H9 (cell line): ENCODE measurements at regions not wholly inside any gene's neighbourhood (a gene's known extent, or its start where the extent isn't known, plus 50 kb on each side); places are given as distances from the start of the nearest gene placed in this dataset.

Experiments used
- DNase-seq: peaks from one replicate; pipeline ENCODE4 v3.0.0-alpha.2; 2017
- H2AFZ ChIP-seq: one replicate; pipeline ENCODE4 v1.6.1; 2013; ENCODE audit warnings: mild to moderate bottlenecking, low read length, control low read depth, moderate library complexity
- H2AK5ac ChIP-seq: 2 replicates; pipeline ENCODE4 v1.6.1; 2013; ENCODE audit warnings: low read length, control low read depth, mixed read lengths; ENCODE audit not compliant: insufficient read length
- H2BK120ac ChIP-seq: one replicate; pipeline ENCODE4 v1.6.1; 2013; ENCODE audit warnings: low read depth, mild to moderate bottlenecking, low read length, control low read depth, inconsistent platforms; ENCODE audit not compliant: poor library complexity, severe bottlenecking
- H2BK12ac ChIP-seq: 2 replicates; pipeline ENCODE4 v1.6.1; 2013; ENCODE audit warnings: low read length, control low read depth, mixed read lengths, low read depth; ENCODE audit not compliant: insufficient read length
- H2BK15ac ChIP-seq: 2 replicates; pipeline ENCODE4 v1.6.1; 2013; ENCODE audit warnings: low read depth, low read length, control low read depth
- H2BK20ac ChIP-seq: one replicate; pipeline ENCODE4 v1.6.1; 2013; ENCODE audit warnings: low read depth, mild to moderate bottlenecking, low read length, control low read depth, inconsistent platforms; ENCODE audit not compliant: poor library complexity, severe bottlenecking
- H2BK5ac ChIP-seq: 2 replicates; pipeline ENCODE4 v1.6.1; 2013; ENCODE audit warnings: low read length, control low read depth, mixed read lengths; ENCODE audit not compliant: insufficient read length
- H3K14ac ChIP-seq: 2 replicates; pipeline ENCODE4 v1.6.1; 2013; ENCODE audit warnings: low read length, control low read depth; ENCODE audit not compliant: insufficient read depth
- H3K18ac ChIP-seq: 2 replicates; pipeline ENCODE4 v1.6.1; 2013; ENCODE audit warnings: low read depth, mild to moderate bottlenecking, mixed read lengths, low read length, control low read depth; ENCODE audit not compliant: insufficient read length
- H3K23ac ChIP-seq: 2 replicates; pipeline ENCODE4 v1.6.1; 2013; ENCODE audit warnings: low read length, control low read depth, mixed read lengths, low read depth; ENCODE audit not compliant: insufficient read length
- H3K23me2 ChIP-seq: 2 replicates; pipeline ENCODE4 v1.6.1; 2013; ENCODE audit warnings: low read depth, mild to moderate bottlenecking, mixed read lengths, low read length, control low read depth; ENCODE audit not compliant: insufficient read length, poor library complexity, severe bottlenecking
- H3K27ac ChIP-seq: 2 replicates; pipeline ENCODE4 v1.5.1; 2013; ENCODE audit warnings: low read length, control low read depth, mixed read lengths, low read depth; ENCODE audit not compliant: insufficient read length
- H3K27me3 ChIP-seq: 2 replicates; pipeline ENCODE4 v1.6.1; 2013; ENCODE audit warnings: low read length, control low read depth, inconsistent platforms; ENCODE audit not compliant: insufficient read depth
- H3K4ac ChIP-seq: 2 replicates; pipeline ENCODE4 v1.6.1; 2013; ENCODE audit warnings: low read depth, mild to moderate bottlenecking, control low read depth, inconsistent platforms, low read length, moderate library complexity
- H3K4me1 ChIP-seq: 2 replicates; pipeline ENCODE4 v1.6.1; 2013; ENCODE audit warnings: low read length, control low read depth, inconsistent platforms; ENCODE audit not compliant: insufficient read depth
- H3K4me2 ChIP-seq: 2 replicates; pipeline ENCODE4 v1.6.1; 2013; ENCODE audit warnings: low read length, control low read depth, mixed read lengths; ENCODE audit not compliant: insufficient read length, insufficient read depth
- H3K56ac ChIP-seq: 2 replicates; pipeline ENCODE4 v1.6.1; 2013; ENCODE audit warnings: low read depth, mild to moderate bottlenecking, mixed read lengths, low read length, control low read depth; ENCODE audit not compliant: insufficient read length
- H3K79me1 ChIP-seq: 2 replicates; pipeline ENCODE4 v1.6.1; 2013; ENCODE audit warnings: low read depth, mild to moderate bottlenecking, moderate library complexity, low read length, control low read depth, inconsistent platforms; ENCODE audit not compliant: insufficient read depth, poor library complexity, severe bottlenecking
- H3K79me2 ChIP-seq: 2 replicates; pipeline ENCODE4 v1.6.1; 2013; ENCODE audit warnings: low read length, control low read depth, inconsistent platforms; ENCODE audit not compliant: insufficient read depth
- H3K9ac ChIP-seq: 2 replicates; pipeline ENCODE4 v1.6.1; 2013; ENCODE audit warnings: low read length, control low read depth, mixed read lengths; ENCODE audit not compliant: insufficient read length; ENCODE audit errors: extremely low read depth
- H3K9me3 ChIP-seq: one replicate; pipeline ENCODE4 v1.6.1; 2013; ENCODE audit warnings: low read depth, low read length, inconsistent platforms; ENCODE audit not compliant: control insufficient read depth
- H3T11ph ChIP-seq: one replicate; pipeline ENCODE4 v1.6.1; 2013; ENCODE audit warnings: mild to moderate bottlenecking, low read length, control low read depth, inconsistent platforms
- H4K20me1 ChIP-seq: one replicate; pipeline ENCODE4 v1.6.1; 2013; ENCODE audit not compliant: control insufficient read depth, insufficient read length, insufficient read depth
- H4K5ac ChIP-seq: 2 replicates; pipeline ENCODE4 v1.6.1; 2013; ENCODE audit warnings: low read depth, mild to moderate bottlenecking, mixed read lengths, low read length, control low read depth; ENCODE audit not compliant: insufficient read length
- H4K8ac ChIP-seq: replicated peaks from 2 replicates; pipeline ENCODE4 v1.6.1; 2013; ENCODE audit warnings: low read length, control low read depth, mixed read lengths, low read depth; ENCODE audit not compliant: insufficient read length
- H4K91ac ChIP-seq: 2 replicates; pipeline ENCODE4 v1.6.1; 2013; ENCODE audit warnings: low read depth, mild to moderate bottlenecking, moderate library complexity, mixed read lengths, low read length, control low read depth; ENCODE audit not compliant: insufficient read length
- H3K27ac Mint-ChIP-seq, 3 experiments: 2 replicates in 2 of 3; 3 replicates in 1 of 3; pipeline ENCODE4 v1.8.0; 2020 to 2021; ENCODE audit warnings: mixed read lengths in 3 of 3, mild to moderate bottlenecking in 1 of 3, moderate library complexity in 1 of 3
- H3K27me3 Mint-ChIP-seq: 2 replicates; pipeline ENCODE4 v1.8.0; 2021; ENCODE audit warnings: low read depth, mild to moderate bottlenecking, moderate library complexity, mixed read lengths
- H3K36me3 Mint-ChIP-seq, 3 experiments: 2 replicates in 2 of 3; 3 replicates in 1 of 3; pipeline ENCODE4 v1.8.0; 2020 to 2021; ENCODE audit warnings: low read depth in 3 of 3, mixed read lengths in 3 of 3; ENCODE audit not compliant: insufficient read depth in 1 of 3
- H3K4me1 Mint-ChIP-seq, 2 experiments: 2 replicates each; pipeline ENCODE4 v1.8.0; 2020; ENCODE audit warnings: mixed read lengths in 2 of 2
- H3K4me3 Mint-ChIP-seq, 2 experiments: 2 replicates in 1 of 2; 3 replicates in 1 of 2; pipeline ENCODE4 v1.8.0; 2020 to 2021; ENCODE audit warnings: mild to moderate bottlenecking in 2 of 2, mixed read lengths in 2 of 2, moderate library complexity in 1 of 2
- H3K9me3 Mint-ChIP-seq, 2 experiments: 2 replicates in 1 of 2; 3 replicates in 1 of 2; pipeline ENCODE4 v1.8.0; 2020; ENCODE audit warnings: mild to moderate bottlenecking in 2 of 2, mixed read lengths in 2 of 2, moderate library complexity in 1 of 2
- WGBS: extraction: QIAGEN DNeasy Blood & Tissue Kit; methylation state at CpG from one replicate; pipeline ENCODE4 v1.1.7; 2013; ENCODE audit warnings: missing lambda C conversion rate, low lambda C conversion rate, mixed read lengths; ENCODE audit not compliant: insufficient read length; ENCODE audit errors: extremely low coverage; 5-methylcytosine and 5-hydroxymethylcytosine counted together
- TF ChIP-seq, protein P1 (sequence below): fragments of 200-600 bp; sonication (generic); conservative IDR thresholded peaks from 3 replicates; pipeline ENCODE4 v1.8.0; 2021; ENCODE audit warnings: antibody characterized with exemption, mild to moderate bottlenecking

DNA sequence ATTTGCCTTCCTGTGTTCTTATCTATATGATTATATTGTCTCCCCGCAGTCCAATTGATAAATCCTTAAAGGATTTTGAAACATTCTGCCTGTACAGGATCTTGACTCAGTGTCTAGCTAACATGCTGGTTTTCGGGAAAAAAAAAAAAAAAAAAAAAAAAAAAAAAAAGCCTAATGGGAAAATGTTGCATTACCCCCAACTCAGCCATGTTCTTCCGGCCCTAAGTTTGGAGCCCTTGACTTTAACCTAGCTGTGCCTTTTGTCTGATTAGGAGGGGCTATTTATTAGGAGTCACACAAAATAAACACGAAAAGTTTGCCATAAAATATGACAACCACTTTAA lies 244.4 kb upstream of the TCF21 start:
- Histone ChIP-seq H3K56ac (no peak overlapping the region), H3K27me3 (no peaks in the 10 kb centered on the region), H2BK12ac (no peak overlapping the region), H4K91ac (no peak overlapping the region), H2BK120ac (no peak overlapping the region), H2AFZ (no peak overlapping the region), H3K23me2 (no peaks in the 10 kb centered on the region), H3K79me2 (no peaks in the 10 kb centered on the region), H2BK15ac (no peak overlapping the region), H3K9me3 (no peaks in the 10 kb centered on the region), H3K18ac (no peak overlapping the region), H3K79me1 (no peaks in the 10 kb centered on the region), H2AK5ac (no peak overlapping the region), H4K20me1 (no peaks in the 10 kb centered on the region), H3K4me1 (peaks cover 2% of the 10 kb centered on the region; the same call in 1 of the 2 replicates), H3K27ac (no peak overlapping the region), H3K23ac (no peak overlapping the region), H3K4me2 (no peak overlapping the region), H2BK20ac (no peak overlapping the region), H3K14ac (no peak overlapping the region), H2BK5ac (no peak overlapping the region), H3T11ph (no peak overlapping the region), H3K9ac (no peak overlapping the region), H3K4ac (no peak overlapping the region), H4K5ac (no peak overlapping the region), H4K8ac (no peak overlapping the region)
- WGBS = no CpG with 5 or more reads among the region's 4 CpGs
- H3K27me3 Mint-ChIP-seq = no peaks in the 10 kb centered on the region
- H3K27ac Mint-ChIP-seq = no peak overlapping the region
- H3K36me3 Mint-ChIP-seq = no peaks in the 10 kb centered on the region; a peak in 2 of 7 replicates
- TF ChIP-seq, protein P1, sequence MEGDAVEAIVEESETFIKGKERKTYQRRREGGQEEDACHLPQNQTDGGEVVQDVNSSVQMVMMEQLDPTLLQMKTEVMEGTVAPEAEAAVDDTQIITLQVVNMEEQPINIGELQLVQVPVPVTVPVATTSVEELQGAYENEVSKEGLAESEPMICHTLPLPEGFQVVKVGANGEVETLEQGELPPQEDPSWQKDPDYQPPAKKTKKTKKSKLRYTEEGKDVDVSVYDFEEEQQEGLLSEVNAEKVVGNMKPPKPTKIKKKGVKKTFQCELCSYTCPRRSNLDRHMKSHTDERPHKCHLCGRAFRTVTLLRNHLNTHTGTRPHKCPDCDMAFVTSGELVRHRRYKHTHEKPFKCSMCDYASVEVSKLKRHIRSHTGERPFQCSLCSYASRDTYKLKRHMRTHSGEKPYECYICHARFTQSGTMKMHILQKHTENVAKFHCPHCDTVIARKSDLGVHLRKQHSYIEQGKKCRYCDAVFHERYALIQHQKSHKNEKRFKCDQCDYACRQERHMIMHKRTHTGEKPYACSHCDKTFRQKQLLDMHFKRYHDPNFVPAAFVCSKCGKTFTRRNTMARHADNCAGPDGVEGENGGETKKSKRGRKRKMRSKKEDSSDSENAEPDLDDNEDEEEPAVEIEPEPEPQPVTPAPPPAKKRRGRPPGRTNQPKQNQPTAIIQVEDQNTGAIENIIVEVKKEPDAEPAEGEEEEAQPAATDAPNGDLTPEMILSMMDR = no peak
- H3K9me3 Mint-ChIP-seq = no peaks in the 10 kb centered on the region
- H3K4me1 Mint-ChIP-seq = peaks cover 9% of the 10 kb centered on the region in 2 experiments
- DNase-seq = no peak
- no peak overlapping the region for H3K4me3 Mint-ChIP-seq
